IPS-20b (cell line): ENCODE measurements at regions not wholly inside any gene's neighbourhood (a gene's known extent, or its start where the extent isn't known, plus 50 kb on each side); places are given as distances from the start of the nearest gene placed in this dataset.

Experiments
- H3K27ac ChIP-seq: one replicate; pipeline ENCODE4 v1.5.1; 2013; ENCODE audit warnings: low read length
- H3K27me3 ChIP-seq: 2 replicates; pipeline ENCODE4 v1.6.1; 2013; ENCODE audit warnings: mild to moderate bottlenecking, low read length, inconsistent platforms; ENCODE audit not compliant: insufficient read depth
- H3K36me3 ChIP-seq: 2 replicates; pipeline ENCODE4 v1.6.1; 2013; ENCODE audit warnings: low read depth, mild to moderate bottlenecking, inconsistent platforms, low read length, moderate library complexity; ENCODE audit not compliant: insufficient read depth
- H3K4me1 ChIP-seq: 2 replicates; pipeline ENCODE4 v1.6.1; 2013; ENCODE audit warnings: mild to moderate bottlenecking, control low read depth, inconsistent platforms, low read length, moderate library complexity; ENCODE audit not compliant: insufficient read depth
- H3K4me3 ChIP-seq: 2 replicates; pipeline ENCODE4 v1.5.1; 2013; ENCODE audit warnings: mild to moderate bottlenecking, low read length, inconsistent platforms
- H3K9ac ChIP-seq: 2 replicates; pipeline ENCODE4 v1.6.1; 2013; ENCODE audit warnings: low read depth, mild to moderate bottlenecking, inconsistent platforms, low read length, moderate library complexity
- H3K9me3 ChIP-seq: 2 replicates; pipeline ENCODE4 v1.6.1; 2013; ENCODE audit warnings: mild to moderate bottlenecking, low read depth, low read length, inconsistent platforms; ENCODE audit not compliant: insufficient read depth

DNA sequence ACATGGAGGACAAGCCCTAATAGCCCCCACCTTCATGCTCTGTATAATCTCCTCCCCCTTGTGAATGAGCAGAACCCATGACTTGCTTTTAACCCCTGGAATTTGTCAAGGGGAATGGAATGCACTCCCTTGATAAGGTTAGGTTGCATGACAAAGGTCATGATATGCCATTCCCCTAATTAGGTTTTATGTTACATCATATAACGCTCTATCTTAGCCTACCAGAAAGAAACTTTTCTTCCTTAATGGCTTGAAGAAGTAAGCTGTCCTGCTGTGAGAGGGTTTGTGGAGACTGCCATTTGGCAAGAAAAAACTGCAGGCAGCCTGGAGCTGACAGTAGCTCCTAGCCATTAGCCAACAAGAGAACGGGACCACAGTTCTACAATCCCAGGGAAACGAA is 399.8 kb upstream of the MAD2L1 start:
- peaks cover 7% of the 10 kb centered on the region; the same call in 1 of the 2 replicates for H3K4me1 ChIP-seq
- no peaks in the 10 kb centered on the region for H3K36me3 ChIP-seq
- H3K4me3 ChIP-seq = peak overlapping the region; percentile 24; the same call in 1 of the 2 replicates
- H3K9ac ChIP-seq = no peak overlapping the region
- H3K27ac ChIP-seq = no peak overlapping the region
- H3K27me3 ChIP-seq = no peaks in the 10 kb centered on the region
- no peaks in the 10 kb centered on the region for H3K9me3 ChIP-seq

DNA sequence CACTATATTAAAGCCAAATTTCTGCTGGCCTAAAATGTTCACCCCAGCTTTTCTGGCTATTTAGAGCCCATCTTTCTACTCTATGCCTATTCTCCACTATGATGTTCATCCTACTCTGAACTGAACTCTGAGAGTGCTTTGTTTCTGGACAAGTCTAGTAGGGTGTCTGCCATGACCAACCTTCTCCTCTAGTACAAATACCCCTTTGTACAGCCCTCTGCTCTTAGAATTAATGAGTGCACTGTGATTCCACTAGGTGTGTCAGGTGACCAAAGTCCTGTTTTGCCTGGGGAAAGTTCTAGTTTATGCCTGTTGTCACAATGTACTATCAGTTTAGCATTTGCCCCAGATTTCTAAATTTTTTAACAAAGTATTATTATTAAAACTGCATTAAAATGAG is 388.1 kb upstream of the MAD2L1 start:
- no peak overlapping the region for H3K27ac ChIP-seq
- no peak overlapping the region for H3K4me3 ChIP-seq
- no peak overlapping the region for H3K9ac ChIP-seq
- H3K27me3 ChIP-seq = no peaks in the 10 kb centered on the region
- no peaks in the 10 kb centered on the region for H3K36me3 ChIP-seq
- no peaks in the 10 kb centered on the region for H3K4me1 ChIP-seq
- no peaks in the 10 kb centered on the region for H3K9me3 ChIP-seq

GRCh38 chr4:120452536-120452935 is 385.9 kb upstream of the MAD2L1 start:
- H3K4me3 ChIP-seq = no peak overlapping the region

GRCh38 chr4:120452001-120452400 is 385.4 kb upstream of the MAD2L1 start:
- no peak overlapping the region for H3K9ac ChIP-seq
- no peaks in the 10 kb centered on the region for H3K27me3 ChIP-seq
- H3K9me3 ChIP-seq = no peaks in the 10 kb centered on the region
- no peaks in the 10 kb centered on the region for H3K4me1 ChIP-seq
- H3K4me3 ChIP-seq = no peak overlapping the region
- H3K27ac ChIP-seq = no peak overlapping the region
- H3K36me3 ChIP-seq = no peaks in the 10 kb centered on the region

More at GRCh38 chr4:120452536-120452935, 385.9 kb upstream of the MAD2L1 start:
- Histone ChIP-seq H3K27ac (no peak overlapping the region), H3K9me3 (no peaks in the 10 kb centered on the region), H3K4me1 (no peaks in the 10 kb centered on the region), H3K9ac (no peak overlapping the region), H3K27me3 (no peaks in the 10 kb centered on the region), H3K36me3 (no peaks in the 10 kb centered on the region)

DNA sequence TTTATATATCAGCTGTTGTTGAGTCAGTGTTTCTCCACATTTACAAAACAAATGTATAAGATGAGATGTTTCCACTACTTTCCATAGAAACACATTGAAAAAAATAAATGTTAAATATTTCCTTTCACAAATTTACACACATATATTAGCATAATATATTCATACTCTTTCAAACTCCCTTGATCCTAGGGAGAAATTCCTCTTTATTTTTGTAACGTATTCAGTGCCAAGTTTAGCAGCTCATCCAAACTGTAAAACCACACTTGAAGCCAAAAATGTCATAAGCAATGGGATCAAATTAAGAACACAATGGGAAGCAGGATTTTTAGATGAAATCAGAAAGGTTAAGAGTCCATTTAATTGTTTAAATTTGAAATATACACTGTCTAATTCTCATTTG is 381.1 kb upstream of the MAD2L1 start:
- H3K9me3 ChIP-seq = no peaks in the 10 kb centered on the region
- no peak overlapping the region for H3K27ac ChIP-seq
- no peaks in the 10 kb centered on the region for H3K36me3 ChIP-seq
- no peaks in the 10 kb centered on the region for H3K4me1 ChIP-seq
- H3K9ac ChIP-seq = no peak overlapping the region
- no peaks in the 10 kb centered on the region for H3K27me3 ChIP-seq
- no peak overlapping the region for H3K4me3 ChIP-seq

- no peak overlapping the region for H3K4me3 ChIP-seq
- no peak overlapping the region for H3K27ac ChIP-seq
- no peak overlapping the region for H3K9ac ChIP-seq
- no peaks in the 10 kb centered on the region for H3K9me3 ChIP-seq
- no peaks in the 10 kb centered on the region for H3K36me3 ChIP-seq
- H3K4me1 ChIP-seq = no peaks in the 10 kb centered on the region
- H3K27me3 ChIP-seq = no peaks in the 10 kb centered on the region
Measured at GRCh38 chr4:120446051-120446567, 379.5 kb upstream of the MAD2L1 start.

DNA sequence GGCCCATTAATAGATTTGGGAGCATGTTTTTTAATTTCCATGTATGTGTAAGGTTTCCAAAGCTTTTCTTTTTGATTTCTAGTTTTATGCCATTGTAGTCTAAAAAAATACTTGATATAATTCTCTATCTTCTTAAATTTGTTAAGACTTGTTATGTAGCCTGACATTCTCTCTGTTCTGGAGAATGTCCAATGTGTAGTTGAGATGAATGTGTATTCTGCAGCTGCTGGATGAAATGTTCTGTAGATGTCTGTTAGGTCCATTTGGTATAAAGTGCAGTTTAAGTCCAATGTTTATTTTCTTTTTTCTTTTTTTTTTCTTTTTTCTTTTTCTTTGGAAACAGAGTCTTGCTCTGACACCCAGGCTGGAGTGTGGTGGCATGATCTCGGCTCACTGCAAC is 378.5 kb upstream of the MAD2L1 start:
- Histone ChIP-seq H3K9ac (no peak overlapping the region), H3K4me3 (no peak overlapping the region), H3K9me3 (no peaks in the 10 kb centered on the region), H3K36me3 (no peaks in the 10 kb centered on the region), H3K4me1 (no peaks in the 10 kb centered on the region), H3K27me3 (no peaks in the 10 kb centered on the region), H3K27ac (no peak overlapping the region)

DNA sequence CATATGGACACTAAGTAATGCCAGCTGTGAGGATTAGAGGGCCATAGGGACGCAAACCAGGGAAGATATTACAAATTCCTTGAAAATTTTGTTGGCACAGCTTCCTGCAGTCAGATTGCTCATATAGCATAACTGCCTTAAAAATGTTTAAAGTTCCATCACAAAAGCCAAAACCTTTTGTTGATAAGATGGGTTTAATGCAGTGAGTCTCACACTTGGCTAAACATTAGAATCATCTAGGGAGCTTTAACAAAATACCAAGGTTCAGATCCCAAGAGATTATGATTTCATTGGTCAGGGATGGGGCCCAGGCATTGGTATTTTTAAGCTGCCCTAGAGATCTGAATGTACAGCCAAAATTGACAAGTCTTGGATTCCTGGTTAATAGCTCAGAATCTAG is 376.5 kb upstream of the MAD2L1 start:
- no peaks in the 10 kb centered on the region for H3K27me3 ChIP-seq
- no peaks in the 10 kb centered on the region for H3K36me3 ChIP-seq
- H3K9me3 ChIP-seq = no peaks in the 10 kb centered on the region
- H3K4me3 ChIP-seq = no peak overlapping the region
- H3K9ac ChIP-seq = no peak overlapping the region
- H3K27ac ChIP-seq = no peak overlapping the region
- no peaks in the 10 kb centered on the region for H3K4me1 ChIP-seq

DNA sequence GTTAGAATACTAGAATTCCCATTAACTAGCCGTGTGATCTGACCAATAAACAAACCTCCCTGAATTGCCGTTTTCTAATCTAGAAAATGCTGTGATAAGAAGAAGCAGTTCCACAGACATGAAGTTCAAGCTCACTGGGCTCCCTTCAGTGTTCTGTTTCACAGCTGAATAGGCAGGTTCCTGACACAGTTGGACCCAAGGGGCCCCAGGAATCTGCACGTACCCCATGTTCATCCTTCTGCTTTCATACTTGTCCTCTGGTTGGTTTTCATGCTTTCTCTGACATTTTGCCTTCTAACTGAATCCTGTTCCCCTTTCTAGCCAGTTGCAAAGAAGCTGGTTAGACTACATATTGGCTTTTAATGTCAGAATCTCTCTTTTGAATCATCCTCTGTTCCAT is 374.1 kb upstream of the MAD2L1 start:
- no peaks in the 10 kb centered on the region for H3K4me1 ChIP-seq
- no peak overlapping the region for H3K4me3 ChIP-seq
- no peaks in the 10 kb centered on the region for H3K9me3 ChIP-seq
- no peaks in the 10 kb centered on the region for H3K27me3 ChIP-seq
- H3K9ac ChIP-seq = no peak overlapping the region
- no peak overlapping the region for H3K27ac ChIP-seq
- no peaks in the 10 kb centered on the region for H3K36me3 ChIP-seq

- H3K27ac ChIP-seq = no peak overlapping the region
- no peaks in the 10 kb centered on the region for H3K36me3 ChIP-seq
- H3K4me3 ChIP-seq = no peak overlapping the region
- H3K9me3 ChIP-seq = no peaks in the 10 kb centered on the region
- H3K9ac ChIP-seq = no peak overlapping the region
- H3K27me3 ChIP-seq = no peaks in the 10 kb centered on the region
- 0 out of 2 replicates have a peak, but pooled peaks cover 3% of the 10 kb centered on the region for H3K4me1 ChIP-seq
Measured at GRCh38 chr4:120435179-120435578, 368.5 kb upstream of the MAD2L1 start.

DNA sequence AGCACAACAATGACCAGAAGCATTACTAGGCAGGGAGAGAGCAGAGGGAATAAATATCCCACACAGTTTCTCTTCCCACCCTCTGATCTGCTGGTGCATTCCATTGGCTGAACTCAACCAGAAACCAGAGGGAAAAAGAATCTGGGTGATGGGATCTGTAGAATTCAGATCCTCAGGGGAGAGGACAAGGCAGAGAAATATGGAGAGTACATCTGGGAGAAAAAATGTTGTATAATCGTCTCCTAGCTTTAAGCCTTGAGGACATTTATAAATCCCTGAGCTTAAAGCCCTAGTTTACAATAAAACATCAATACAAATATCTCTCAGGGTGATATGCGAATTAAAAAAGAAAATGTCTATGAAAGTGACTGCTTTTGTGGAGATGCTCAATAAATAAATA is 368.1 kb upstream of the MAD2L1 start:
- Histone ChIP-seq H3K4me3 (no peak overlapping the region), H3K9me3 (no peaks in the 10 kb centered on the region), H3K4me1 (0 out of 2 replicates have a peak, but pooled peaks cover 4% of the 10 kb centered on the region), H3K27me3 (no peaks in the 10 kb centered on the region), H3K36me3 (no peaks in the 10 kb centered on the region), H3K9ac (no peak overlapping the region), H3K27ac (no peak overlapping the region)

DNA sequence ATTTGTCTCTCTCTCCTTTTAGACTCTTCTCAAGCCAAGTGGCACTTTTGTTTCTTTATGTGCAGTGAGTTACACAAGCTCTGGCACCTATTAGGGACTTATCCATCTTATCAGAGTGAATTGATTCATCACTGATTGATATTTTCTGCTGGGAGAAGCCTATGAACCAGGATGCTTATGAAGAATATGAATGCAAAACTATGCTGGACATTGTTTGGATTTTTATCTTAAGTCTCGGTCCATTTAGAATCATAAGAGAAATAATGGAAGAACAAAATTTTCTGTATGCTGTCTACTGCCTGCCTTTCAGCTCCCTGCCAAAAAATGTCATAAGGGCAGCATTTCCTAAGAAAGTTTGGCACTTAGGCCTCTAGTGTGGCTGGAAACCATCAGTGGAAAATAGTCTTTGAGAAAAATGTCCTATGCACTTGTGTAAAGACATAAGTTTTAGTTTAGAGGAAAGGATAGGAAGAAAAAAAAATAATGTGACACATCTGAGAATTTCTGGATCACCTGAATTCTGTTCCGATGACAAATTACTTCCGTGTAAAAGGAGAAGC is 365.7 kb upstream of the MAD2L1 start:
- Histone ChIP-seq H3K27me3 (no peaks in the 10 kb centered on the region), H3K36me3 (no peaks in the 10 kb centered on the region), H3K9me3 (no peaks in the 10 kb centered on the region), H3K4me1 (0 out of 2 replicates have a peak, but pooled peaks cover 4% of the 10 kb centered on the region), H3K4me3 (no peak overlapping the region), H3K27ac (no peak overlapping the region), H3K9ac (no peak overlapping the region)
